HG03064 (cell line): ENCODE measurements at regions not wholly inside any gene's neighbourhood (a gene's known extent, or its start where the extent isn't known, plus 50 kb on each side); places are given as distances from the start of the nearest gene placed in this dataset.

Source experiments
- ATAC-seq: cut with Tn5 transposase; IDR thresholded peaks from one replicate; pipeline ENCODE4 v1.9.1; 2021; ENCODE audit warnings: low read depth; ENCODE audit not compliant: unreplicated experiment

DNA sequence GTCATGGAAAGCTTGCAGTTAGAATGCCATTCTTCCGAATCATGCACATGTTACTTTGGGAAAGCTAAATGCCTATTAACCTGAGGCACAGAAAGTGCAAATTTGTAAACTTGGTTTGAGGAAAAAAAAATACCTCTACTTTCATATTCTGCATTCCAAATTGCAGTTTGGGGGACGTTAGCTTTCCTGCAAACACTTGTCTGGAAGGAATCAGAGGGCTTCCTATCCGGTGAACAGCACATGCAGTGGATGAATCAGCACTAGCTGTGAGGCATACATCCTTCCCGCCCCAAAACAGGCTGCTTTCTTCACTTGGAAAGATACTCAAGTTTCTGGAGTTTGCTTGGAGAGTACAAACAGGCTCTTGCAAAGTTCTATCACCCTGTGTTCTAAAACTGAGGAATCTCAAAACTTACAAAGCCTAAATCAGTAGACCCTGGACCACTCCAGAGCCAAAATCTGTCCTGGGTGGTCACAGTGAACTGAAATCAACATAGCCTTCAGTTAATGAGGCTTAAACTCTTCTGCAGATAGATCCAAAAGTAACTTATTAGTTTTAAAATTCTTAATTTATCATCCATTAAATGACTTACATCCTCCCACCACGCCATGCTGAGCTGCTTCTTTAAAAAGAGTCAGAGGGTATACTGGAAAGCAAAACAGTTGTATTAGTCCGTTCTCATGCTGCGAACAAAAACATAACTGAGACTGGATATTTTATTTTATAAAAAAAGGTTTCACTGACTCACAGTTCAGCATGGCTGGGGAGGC lies 802.3 kb upstream of the ARGLU1 start:
- ATAC-seq: no peak

DNA sequence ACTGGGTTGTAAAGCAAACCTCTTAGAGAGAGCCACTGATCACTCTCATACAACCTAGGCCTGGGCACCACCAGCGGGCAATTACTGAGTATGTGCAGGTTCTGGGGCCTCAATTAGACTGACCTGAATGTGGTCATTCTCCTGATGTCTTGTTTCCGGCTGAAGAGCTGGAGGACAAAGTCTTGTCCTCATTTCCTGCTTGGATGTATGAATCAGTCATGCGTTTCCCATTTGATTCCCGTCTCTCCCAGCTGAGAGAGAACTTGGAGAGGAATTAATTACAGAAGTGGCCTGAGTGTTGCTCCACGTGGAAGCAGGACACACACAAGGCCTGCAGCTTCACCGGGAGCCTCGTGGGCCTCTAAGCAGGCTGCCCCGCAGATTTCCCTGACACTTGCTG lies 799.3 kb upstream of the ARGLU1 start:
- ATAC-seq: no peak

DNA sequence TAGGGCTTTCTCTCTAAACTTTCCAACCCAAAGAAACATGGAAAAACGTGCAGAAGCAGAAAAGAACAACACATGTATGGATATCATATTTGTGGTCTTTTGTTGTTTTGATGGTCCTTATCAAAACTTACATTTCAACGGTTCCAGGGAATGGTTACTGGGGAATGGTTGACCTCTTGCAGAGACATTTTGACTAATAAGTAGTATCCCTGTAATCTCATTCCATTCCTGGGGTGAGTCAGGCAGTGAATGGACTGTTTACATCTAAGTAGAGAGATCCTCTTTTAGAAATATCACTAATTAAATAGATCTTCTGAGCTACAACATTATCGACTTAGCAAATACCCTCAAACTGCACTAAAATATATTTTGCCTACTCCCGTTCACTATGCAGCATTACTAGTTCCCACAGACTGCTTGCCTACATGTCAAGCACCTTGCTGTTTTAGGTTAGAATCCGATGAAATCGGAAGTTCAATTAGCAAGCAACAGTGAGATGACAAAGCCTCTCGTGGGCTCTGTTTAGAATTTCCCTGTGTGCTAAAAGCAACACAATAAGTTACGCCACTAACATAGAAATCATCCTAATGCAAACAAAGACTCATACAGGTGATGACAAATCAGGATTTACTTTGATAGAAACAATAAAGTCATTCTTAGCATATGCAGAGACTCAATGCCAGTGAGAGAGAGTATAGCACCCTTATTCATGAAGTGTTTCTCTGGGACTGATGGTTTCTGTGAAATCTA lies 797.7 kb upstream of the ARGLU1 start:
- no peak for ATAC-seq

DNA sequence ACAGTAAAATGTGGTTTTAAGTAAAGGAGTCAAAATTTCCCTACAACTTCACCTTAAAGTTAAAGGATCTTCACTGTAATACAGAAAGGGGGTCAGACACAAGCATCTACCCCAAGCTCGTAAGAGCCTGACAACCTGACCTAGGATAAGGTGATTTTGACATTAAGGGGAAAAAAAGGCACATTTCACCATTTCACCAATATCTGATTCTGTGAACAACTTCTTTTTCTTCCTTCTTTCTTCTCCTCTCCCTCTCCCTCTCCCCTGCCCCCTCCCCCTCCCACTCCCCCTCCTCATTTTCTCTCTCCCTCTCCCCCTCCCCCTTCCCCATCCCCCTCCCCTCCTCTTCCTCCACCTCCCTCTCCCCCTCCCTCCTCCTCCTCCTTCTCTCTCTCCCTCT lies 796.7 kb upstream of the ARGLU1 start:
- no peak for ATAC-seq

DNA sequence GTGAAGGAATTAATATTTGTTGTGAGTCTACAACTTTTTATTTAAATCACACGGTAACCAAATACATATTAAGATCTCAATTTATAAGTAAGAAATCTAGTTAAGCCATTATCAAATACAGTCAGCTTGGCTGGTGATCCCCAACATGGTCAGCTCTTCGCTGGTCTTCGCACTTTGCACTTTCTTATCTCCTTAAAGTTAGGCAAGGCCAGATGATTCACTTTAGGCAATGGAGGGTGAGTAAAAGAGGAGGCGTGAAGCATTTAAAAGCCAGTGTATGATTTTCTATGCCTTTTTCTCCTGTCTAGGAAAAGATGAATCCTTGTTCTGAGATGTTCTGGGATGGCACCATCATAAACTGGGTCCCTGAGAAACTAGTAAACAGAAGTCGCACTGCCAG lies 793.7 kb upstream of the ARGLU1 start:
- ATAC-seq: no peak

DNA sequence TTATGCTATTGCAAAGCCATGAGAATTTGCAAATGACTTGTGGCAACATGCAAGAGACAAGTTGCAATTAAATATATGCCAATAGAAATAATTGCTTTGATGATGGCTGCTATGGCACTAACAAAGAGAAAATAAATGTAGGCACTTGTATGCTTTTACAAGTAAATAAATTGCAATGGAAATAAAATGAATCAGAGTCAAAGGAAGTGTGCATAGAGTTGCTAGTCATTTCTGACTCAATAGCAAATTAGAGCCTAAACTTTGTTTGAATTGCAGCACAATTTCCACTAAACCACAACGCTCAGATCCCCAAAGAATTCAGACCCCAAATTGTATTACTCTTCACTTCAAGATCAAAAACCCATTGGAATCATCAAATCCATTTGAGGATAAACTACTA lies 792.1 kb upstream of the ARGLU1 start:
- ATAC-seq: no peak

DNA sequence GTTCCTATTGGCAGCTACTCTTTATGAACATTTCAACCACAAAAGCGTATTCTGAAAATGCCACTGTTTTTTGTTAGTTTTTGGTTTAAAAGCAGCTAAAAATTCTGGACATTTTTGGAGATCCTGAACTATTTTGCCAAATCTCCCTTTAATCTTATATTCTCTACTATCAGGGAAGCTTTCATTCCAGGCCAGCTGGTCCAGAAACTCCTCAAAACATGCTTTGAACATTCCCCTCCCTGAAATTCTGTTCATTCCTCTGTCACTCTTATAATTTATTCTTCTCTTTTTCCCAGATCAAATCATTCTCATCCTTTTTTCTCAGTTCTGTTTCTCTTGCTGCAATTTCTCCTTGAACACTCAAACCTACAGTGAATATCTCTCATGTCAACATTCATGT lies 790.9 kb upstream of the ARGLU1 start:
- ATAC-seq: no peak

DNA sequence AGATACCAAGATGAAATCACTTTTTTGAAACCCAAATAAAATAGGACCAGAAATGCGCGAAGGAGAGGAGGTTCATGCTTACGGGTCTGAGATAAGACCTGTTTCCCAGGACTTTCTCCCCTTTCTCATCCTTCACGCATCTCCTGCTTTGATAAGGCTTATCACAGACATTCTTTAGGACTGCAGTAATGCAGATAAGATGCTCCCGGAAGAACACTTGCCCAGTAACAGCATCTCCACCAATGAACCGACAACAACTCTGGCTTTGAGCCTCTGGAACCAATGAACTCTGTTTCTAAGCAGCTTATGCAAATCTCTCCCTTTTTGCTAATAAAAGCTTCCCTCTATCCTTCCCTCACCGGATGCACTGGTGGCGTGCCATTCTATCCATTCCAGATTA lies 783.4 kb upstream of the ARGLU1 start:
- no peak for ATAC-seq

DNA sequence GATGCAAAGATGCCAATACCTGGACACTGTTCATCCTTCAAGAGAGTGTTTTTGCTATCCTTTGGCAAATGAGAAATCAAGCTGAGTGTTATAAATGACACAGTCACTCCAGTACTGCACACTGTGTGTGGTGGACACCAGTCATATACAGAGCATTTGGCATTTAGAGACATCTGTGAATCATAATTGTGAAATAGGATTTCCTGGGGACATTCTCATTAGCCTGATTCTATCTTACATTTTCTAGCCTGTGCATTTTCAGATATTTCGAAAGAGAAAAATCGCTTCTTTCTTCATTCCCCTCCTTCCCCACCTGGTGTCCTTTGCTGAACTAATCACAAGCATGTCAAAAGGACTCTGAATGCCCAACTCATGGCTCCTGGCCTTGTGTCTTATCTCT lies 781.0 kb upstream of the ARGLU1 start:
- ATAC-seq: no peak

DNA sequence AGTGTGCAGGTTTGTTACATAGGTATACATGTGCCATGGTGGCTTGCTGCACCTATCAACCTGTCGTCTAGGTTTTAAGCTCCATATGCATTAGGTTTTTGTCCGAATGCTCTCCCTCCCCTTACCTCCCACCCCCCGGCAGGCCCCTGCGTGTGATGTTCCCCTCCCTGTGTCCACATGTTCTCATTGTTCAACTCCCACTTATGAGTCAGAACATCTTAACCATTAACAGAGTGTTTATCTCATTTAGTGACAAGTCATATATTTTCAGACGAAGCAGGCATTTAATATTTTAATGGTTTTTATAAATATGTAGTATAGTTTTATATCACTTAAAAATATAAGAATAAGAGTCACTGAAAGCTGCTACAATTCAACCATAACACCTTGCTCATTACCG lies 780.5 kb upstream of the ARGLU1 start:
- no peak for ATAC-seq

DNA sequence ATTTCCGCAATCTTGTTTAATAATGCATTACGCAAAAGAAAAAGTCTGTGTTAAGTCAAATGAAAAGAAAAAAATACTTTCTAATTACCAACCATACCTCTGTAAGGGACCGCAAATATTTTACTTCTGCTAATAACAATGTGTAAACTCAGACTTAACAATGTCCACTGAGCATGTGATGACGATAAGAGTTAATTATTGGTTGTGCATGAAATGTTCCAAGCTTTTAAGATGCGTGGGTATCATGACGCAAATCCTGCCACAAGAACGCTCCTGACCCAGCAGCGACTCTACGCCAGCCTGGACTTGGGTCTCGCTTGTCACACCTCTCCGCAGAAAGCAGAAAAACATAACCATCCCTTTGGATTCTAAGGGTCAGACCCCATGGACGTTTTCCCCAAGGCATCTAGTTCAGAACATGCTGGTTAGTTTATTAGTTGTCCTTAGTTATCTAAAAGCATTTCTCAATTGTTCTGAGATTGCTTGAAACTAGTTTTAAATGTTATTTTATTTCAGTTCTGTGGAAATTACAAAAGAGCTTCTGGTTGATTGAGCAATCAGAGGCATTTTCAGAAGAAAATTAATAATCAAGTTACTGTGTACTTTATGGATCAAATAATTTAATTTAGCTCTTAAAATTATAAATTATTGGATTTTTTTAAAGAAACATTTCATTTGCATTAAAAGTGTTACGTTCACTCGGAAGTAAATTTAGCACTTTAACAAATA lies 779.9 kb upstream of the ARGLU1 start:
- no peak for ATAC-seq

DNA sequence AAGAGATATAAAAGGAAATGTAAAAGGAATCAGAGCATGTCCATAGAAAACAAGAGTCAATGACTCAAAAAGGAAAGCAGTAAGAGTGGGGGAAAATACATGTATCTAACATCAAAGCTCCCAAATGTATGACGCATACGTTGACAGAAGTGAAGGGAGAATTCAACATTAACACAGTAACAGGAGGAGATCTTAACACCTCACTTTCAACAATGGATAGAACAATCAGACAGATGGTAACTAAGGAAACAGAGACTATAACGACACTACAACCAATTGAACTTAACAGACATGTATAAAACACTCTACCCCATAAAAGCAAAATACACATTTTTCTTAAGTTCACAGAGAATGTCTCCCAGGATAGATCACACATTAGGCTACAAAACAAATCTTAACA lies 774.8 kb upstream of the ARGLU1 start:
- ATAC-seq: no peak

DNA sequence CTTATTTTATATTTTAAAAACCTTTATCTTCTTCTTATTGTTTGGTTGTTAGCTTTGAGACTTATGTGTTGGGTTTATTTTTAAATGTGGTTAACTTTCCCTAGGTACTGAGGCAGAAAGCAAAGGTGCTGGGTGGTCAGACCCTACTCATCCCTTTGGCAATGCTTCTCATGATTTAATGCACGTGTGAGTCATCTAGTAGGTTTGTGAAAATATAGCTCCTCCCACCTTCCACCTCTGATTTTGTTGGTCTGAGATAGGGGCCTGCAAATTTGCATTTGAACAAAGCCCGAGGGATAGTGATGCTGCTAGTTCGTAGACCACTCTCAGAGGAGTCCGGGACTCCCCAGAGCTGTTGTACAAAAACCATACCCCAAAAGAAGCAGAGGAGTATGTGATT lies 771.3 kb upstream of the ARGLU1 start:
- ATAC-seq: no peak

DNA sequence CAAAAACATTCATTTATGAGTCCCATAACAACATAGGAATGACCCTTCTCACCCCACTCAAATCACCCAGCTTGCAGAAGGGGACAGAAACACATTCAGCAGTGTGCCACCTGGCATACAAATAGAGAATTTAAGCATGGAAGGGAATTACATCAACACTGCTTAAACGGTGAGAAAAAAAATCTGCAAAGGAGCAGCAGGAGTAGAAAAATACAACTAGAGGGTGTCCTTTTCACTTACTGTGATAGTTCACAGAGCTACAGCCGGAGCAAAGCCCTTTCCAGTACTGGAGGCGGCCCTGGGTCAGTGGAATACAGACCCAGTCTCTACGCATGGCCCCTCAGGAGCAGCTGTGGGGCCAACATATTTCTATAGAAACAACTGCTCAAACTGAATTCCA lies 764.3 kb upstream of the ARGLU1 start:
- no peak for ATAC-seq

DNA sequence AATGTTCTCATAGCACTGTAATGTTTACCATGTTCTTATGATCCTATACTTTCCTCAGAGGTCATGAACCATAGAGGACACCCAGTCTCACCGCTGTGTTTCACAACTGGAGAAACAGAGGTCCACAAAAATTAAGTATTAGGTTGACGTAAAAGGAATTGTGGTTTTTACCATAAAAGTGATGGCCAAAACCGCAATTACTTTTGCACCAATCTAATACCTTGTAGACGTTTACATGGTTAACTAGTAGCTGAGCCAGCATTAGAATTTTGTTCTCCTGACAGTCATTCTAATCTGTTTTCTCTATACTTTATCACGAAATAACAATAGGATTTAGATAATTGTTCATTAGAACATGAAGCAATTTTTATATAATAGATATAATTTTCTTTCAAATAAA lies 763.4 kb upstream of the ARGLU1 start:
- no peak for ATAC-seq

DNA sequence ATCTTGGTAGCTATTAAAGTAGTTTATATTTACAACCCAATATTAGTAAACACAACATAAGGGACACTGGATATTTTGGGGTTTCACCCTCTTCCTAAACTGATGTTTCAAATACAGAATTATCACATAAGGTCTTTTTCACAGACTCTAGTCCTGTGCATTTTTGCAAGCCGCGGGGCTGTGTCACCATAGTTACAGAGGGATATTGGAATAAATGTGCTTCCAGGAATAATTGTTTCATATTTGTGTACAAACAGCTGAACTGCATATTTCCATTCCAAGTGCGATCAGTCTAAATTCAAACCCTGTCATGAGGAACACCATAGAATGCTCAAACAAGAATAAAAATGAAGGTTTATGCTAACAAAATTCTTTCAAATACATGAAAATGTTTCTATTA lies 762.5 kb upstream of the ARGLU1 start:
- no peak for ATAC-seq

DNA sequence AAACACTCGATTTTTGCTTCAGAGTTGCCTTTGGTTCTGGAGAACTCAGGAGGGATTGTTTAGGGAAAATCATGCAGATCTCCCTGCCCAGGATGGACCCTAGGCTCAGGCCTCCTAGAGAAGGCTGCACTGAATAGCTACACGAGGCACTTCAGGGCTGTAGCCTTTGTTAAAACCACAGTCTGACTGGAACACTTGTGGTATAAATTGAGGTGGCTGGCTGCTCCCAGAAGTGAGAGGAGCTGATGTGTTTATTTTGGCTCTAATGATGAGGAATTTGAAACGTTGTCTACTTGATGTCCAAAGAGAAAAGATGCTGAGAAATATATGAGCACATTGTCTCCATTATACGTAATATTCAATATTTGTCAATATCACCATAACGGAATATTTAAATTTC lies 762.1 kb upstream of the ARGLU1 start:
- ATAC-seq: no peak

DNA sequence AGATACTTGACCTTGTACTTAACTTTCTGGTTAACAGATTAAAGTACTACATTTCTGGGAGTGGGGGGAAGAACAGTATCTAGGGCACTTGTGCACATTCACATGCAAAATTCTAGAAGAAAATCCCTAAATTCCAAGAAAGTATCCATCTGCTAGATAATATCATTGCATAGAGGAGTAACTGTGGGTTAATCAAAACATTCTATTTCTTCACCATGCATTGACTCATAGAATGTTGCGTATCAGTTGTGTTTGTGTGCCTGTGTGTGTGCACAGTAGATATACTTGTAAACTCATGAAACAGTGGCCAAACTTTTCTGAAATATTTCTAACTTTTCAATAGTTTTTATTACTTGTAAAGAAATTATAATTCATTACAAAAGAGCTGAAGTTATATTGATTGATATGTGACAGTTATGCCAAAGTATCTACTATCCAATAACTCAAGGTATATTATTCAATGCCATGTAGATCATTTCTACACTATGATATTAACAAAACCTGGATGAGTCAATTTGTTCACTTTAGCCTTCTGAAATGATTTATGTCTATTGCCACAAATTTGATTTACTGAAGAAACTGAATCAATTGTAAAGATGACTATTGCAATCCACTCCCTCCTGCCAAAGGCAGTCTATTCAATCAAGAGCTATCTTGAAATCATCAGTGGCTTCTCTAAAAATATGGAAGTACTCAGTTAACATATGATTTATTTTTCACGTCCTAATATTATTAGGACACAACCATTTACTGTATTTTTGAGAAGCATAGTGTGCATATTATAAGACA lies 756.7 kb upstream of the ARGLU1 start:
- ATAC-seq: no peak

DNA sequence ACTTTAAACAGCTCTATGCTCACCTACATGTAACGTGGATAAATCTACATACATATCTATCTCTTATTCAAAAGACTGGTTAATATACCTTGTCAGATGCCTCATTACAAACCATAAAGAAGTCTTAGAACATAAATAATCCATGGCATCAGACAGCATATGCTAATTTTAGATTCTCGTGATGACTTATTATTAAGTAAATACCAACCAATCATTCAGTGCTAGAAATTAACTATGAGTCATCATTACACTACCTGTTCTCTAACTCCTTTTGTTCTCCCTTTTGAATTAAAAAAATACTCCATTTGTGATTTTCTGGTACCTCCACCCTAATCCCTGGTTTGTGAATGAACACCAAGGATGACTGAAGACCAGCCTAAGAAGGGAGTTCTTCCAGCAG lies 754.3 kb upstream of the ARGLU1 start:
- no peak for ATAC-seq

DNA sequence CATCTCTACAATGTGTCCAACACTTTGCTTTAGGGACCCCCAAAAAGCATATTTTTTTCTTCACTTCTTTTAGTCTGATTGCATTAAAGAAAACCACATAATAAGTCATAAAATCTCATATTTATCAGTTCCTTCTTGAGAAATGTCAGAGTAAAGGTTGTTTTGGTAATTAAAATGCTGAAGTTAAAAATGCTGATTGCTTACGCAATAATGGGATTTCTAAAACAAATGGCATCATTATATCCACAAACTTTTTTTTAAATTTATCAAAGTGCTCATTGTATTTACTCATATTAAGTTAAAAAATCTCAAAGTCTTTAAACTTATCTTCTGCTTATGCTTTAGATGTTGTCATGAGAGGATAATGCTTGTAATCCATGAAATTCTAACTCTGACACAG lies 737.2 kb upstream of the ARGLU1 start:
- no peak for ATAC-seq
